H1 (cell line): ENCODE measurements at regions not wholly inside any gene's neighbourhood (a gene's known extent, or its start where the extent isn't known, plus 50 kb on each side); places are given as distances from the start of the nearest gene placed in this dataset.

Experiments
- KDM4A ChIP-seq: IDR thresholded peaks from one replicate; pipeline ENCODE4 v1.7.1; 2012; ENCODE audit warnings: low read depth, mild to moderate bottlenecking, moderate library complexity, low read length, inconsistent platforms; ENCODE audit not compliant: severe bottlenecking
- SAP30 ChIP-seq: fragments of 300-600 bp; sonication (generic); IDR thresholded peaks from 2 replicates; pipeline ENCODE4 v1.7.1; 2012; ENCODE audit warnings: low read length, moderate library complexity, mild to moderate bottlenecking, inconsistent platforms; ENCODE audit not compliant: insufficient read depth, insufficient replicate concordance
- SIRT6 ChIP-seq: IDR thresholded peaks from one replicate; pipeline ENCODE4 v1.7.1; 2012; ENCODE audit warnings: low read length, inconsistent platforms
- SP2 ChIP-seq: IDR thresholded peaks from 2 replicates; pipeline ENCODE4 v1.6.1; 2012; ENCODE audit warnings: mild to moderate bottlenecking, low read length, inconsistent platforms

DNA sequence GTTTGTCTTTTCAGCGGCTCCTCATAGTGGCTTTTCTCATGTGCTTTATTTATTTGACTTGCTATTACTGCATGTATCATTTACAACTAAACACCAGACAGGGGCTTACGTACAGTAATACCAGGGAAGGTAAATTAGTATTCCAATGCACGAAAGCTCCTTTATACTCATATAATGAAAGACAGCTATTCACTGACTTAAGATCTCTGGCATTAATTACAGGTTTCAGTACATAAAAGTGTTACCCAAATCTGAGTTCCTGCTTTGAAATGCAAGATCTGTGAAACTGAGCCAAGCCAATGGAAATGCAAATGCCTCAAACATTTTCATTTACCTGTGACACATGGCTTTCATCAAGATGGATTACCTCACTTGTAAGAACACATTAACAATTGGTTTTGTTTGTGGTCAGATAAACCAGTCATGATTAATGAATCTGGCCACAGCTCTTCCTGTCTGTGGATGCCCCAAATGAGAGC, 107.2 kb downstream of the ANAPC4 start (continued):
- no peak for TF ChIP-seq KDM4A
- TF ChIP-seq SIRT6, result no peak
- TF ChIP-seq SAP30, result no peak
- TF ChIP-seq SP2, result no peak
